GM10266 (cell line): ENCODE measurements at regions not wholly inside any gene's neighbourhood (a gene's known extent, or its start where the extent isn't known, plus 50 kb on each side); places are given as distances from the start of the nearest gene placed in this dataset.

Source experiments
- DNase-seq: peaks from one replicate; pipeline ENCODE4 v3.0.0; 2012; ENCODE audit errors: extremely low spot score
- TF ChIP-seq, protein P1 (sequence below): IDR thresholded peaks from 2 replicates; pipeline ENCODE4 v1.5.1; 2012; ENCODE audit warnings: mild to moderate bottlenecking, low read depth; ENCODE audit not compliant: control insufficient read depth, insufficient read depth; ENCODE audit errors: missing control alignments

DNA sequence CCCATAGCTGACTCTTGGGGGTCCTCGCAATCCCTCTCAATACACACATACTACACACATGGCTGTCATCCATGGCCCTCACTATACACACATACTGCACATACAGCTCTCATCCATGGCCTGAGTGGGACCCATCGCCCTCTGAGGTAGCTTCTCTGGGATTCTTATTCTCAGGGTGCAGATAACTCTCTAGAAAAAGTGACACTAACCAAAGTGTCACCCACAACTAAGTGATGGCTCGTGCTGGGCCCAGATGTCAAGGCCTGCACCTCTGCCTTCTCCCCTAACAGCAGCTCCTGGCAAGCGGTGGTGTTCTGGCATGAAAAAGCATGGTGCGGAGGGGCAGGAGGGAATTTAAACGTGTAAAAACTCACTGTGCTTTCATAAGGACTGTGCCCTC lies 62.7 kb upstream of the ZPBP start:
- TF ChIP-seq, protein P1, sequence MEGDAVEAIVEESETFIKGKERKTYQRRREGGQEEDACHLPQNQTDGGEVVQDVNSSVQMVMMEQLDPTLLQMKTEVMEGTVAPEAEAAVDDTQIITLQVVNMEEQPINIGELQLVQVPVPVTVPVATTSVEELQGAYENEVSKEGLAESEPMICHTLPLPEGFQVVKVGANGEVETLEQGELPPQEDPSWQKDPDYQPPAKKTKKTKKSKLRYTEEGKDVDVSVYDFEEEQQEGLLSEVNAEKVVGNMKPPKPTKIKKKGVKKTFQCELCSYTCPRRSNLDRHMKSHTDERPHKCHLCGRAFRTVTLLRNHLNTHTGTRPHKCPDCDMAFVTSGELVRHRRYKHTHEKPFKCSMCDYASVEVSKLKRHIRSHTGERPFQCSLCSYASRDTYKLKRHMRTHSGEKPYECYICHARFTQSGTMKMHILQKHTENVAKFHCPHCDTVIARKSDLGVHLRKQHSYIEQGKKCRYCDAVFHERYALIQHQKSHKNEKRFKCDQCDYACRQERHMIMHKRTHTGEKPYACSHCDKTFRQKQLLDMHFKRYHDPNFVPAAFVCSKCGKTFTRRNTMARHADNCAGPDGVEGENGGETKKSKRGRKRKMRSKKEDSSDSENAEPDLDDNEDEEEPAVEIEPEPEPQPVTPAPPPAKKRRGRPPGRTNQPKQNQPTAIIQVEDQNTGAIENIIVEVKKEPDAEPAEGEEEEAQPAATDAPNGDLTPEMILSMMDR: no peak
- DNase-seq: no peak

DNA sequence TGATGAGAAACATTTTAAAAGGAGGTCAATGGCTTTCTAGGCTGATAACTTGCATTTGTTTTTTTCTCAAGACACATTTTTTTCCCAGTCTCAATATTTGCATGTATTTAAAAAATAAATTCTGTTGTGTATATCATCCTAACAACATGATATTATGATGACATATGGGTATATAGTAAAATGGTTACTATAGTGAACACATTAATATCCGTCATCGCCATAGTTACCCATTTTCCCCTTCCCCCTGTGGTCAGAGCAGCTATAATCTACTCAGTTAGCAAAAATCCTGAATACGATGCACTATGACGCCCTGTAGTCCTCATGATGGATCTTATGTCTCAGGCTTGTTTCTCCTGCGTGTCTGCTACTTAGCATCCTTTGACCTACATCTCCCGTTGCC lies 60.9 kb upstream of the ZPBP start:
- TF ChIP-seq, protein P1: no peak
- DNase-seq: no peak

DNA sequence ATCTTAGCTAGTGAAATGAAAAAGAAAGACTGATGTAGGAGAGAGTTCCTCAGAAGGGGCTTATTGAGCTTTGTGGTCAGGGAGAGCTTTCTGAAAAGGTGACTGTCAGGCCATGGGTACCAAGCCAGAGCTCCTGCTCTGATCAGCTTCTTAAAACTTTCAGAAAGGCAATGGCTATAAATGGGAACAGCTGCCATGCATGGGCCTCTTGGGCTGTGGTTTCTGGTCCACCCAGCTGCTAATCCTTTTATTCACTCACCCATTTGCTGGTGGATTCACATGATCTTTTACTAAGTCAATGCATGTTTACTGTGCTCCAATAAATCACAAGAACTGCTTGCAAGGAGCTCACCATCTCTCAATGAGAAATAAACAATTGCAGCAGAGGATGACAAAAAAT lies 60.1 kb upstream of the ZPBP start:
- no peak for DNase-seq
- TF ChIP-seq, protein P1: no peak

DNA sequence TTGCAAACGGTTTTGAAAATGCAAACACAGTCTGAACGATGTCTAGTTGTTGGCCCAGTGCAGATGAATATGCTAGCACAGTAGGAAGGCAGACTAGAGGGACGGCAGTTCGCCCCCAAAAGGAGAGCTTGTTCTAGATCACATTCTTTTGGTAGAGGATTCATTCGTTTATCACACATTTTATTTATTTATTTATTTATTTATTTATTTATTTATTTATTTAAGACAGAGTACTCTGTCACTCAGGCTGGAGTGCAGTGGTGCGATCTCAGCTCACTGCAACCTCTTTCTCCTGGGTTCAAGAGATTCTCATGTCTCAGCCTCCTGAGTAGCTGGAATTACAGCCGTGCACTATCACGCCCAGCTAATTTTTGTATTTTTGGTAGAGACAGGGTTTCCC lies 59.4 kb upstream of the ZPBP start:
- TF ChIP-seq, protein P1: no peak
- no peak for DNase-seq

DNA sequence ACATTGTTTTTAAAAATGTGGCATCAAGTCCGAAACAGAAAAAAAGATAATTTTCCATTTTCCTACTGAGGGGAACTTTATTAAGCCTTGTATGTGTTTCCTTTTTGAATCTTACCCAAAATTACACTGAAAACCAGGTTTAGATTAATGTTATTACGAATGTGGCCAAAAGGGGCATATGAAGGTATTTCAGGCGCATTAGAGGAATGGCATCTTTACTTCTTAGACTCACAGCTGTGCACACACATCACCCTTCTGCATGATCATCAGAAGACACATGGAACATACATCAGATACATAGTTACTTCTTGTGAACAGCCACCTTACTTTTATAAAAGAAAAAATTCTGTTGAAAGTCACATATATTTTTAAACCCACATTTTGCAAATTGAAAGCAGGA lies 58.6 kb upstream of the ZPBP start:
- DNase-seq: no peak
- TF ChIP-seq, protein P1: no peak

DNA sequence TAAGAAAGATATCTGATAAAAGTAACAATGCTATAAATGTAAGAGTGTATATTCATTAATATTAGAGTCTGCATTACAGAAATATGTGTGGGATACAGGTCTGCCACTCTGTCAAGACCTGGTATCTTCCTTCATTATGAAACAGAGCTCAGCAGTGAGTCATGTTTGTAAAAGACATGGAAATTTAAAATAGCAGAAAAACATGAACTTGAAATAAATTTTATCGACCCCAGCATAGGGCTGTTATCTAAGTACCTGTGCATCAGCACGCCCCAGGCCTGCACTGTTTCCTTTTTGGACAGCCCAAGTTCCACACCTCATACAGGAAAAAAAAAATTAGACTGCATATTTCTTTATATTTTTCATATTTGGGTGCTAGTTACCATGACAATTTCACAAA lies 58.0 kb upstream of the ZPBP start:
- no peak for DNase-seq
- TF ChIP-seq, protein P1: no peak

DNA sequence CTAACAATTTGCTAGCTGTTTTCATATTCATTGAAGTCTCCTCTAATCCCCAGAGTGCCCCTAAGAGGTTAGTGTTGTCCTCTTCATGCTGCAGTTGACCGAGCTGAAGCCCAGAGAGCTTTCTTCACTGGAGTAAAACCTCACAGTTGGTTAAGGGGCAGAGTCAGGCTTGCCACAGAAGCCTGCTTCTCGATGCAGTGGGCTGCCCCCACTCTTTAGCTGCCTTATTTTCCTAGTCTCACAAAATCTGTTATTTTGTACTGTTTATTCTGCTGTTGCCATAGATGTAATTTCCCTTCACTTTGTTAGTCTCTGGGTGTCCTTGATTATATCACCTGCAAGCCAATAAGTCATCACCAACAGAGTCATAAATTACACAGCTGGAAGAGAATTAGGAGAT lies 56.3 kb upstream of the ZPBP start:
- DNase-seq: no peak
- TF ChIP-seq, protein P1: no peak
